Spleen (tissue), 11 donors: ENCODE measurements at regions not wholly inside any gene's neighbourhood (a gene's known extent, or its start where the extent isn't known, plus 50 kb on each side); places are given as distances from the start of the nearest gene placed in this dataset.

ENCODE experiments used
- DNase-seq: peaks from one replicate; pipeline ENCODE4 v3.0.0-alpha.2; 2020
- H3K27ac ChIP-seq, 8 donors: fragments of 200-600 bp; sonication (generic) in 7 of 8; 1 replicate in 4 of 8; 2 replicates in 4 of 8; pipeline versions ENCODE4 v1.5.0 to v1.8.0; 2016 to 2021; ENCODE audit warnings: inconsistent platforms in 4 of 8, mild to moderate bottlenecking in 4 of 8, moderate library complexity in 1 of 8
- H3K27me3 ChIP-seq, 7 donors: fragments of 200-600 bp; sonication (generic) in 6 of 7; replicated peaks in 1 of 7; 1 replicate in 4 of 7; 2 replicates in 3 of 7; pipeline versions ENCODE4 v1.5.0 to v1.8.0; 2016 to 2021; ENCODE audit warnings: inconsistent platforms in 3 of 7, mild to moderate bottlenecking in 1 of 7
- H3K36me3 ChIP-seq, 6 donors: fragments of 200-600 bp; sonication (generic) in 5 of 6; 1 replicate in 4 of 6; 2 replicates in 2 of 6; pipeline versions ENCODE4 v1.5.0 to v1.8.0; 2016 to 2021; ENCODE audit warnings: inconsistent platforms in 2 of 6
- H3K4me1 ChIP-seq, 6 donors: fragments of 200-600 bp; sonication (generic) in 5 of 6; 1 replicate in 3 of 6; 2 replicates in 3 of 6; pipeline versions ENCODE4 v1.5.0 to v1.8.0; 2016 to 2021; ENCODE audit warnings: inconsistent platforms in 3 of 6
- H3K4me3 ChIP-seq, 8 donors: fragments of 200-600 bp; sonication (generic) in 7 of 8; 1 replicate in 4 of 8; 2 replicates in 4 of 8; pipeline versions ENCODE4 v1.5.0 to v1.8.0; 2016 to 2021; ENCODE audit warnings: inconsistent platforms in 4 of 8, mild to moderate bottlenecking in 4 of 8, moderate library complexity in 2 of 8
- H3K9me3 ChIP-seq, 8 donors: fragments of 200-600 bp; sonication (generic) in 7 of 8; 1 replicate in 4 of 8; 2 replicates in 4 of 8; pipeline versions ENCODE4 v1.5.0 to v1.8.0; 2016 to 2021; ENCODE audit warnings: inconsistent platforms in 4 of 8
- CTCF ChIP-seq, 11 experiments: fragments of 200-600 bp in 7 of 11; fragments of 450-650 bp in 4 of 11; sonication (generic) in 4 of 11; IDR thresholded peaks in 8 of 11; conservative IDR thresholded peaks in 3 of 11; 1 replicate in 7 of 11; 2 replicates in 4 of 11; pipeline versions ENCODE4 v1.4.0 to v1.8.0; 2016 to 2021; ENCODE audit warnings: antibody characterized with exemption in 11 of 11, inconsistent platforms in 4 of 11, mild to moderate bottlenecking in 1 of 11
- POLR2A ChIP-seq, 3 donors: fragments of 450-650 bp; IDR thresholded peaks; one replicate each; pipeline ENCODE4 v1.5.1; 2017; ENCODE audit warnings: antibody characterized with exemption in 3 of 3, mild to moderate bottlenecking in 1 of 3
- POLR2AphosphoS5 ChIP-seq, 3 donors: sonication (generic); formaldehyde crosslinking; IDR thresholded peaks; one replicate each; pipeline ENCODE4 v1.5.1; 2017; ENCODE audit warnings: antibody characterized with exemption in 3 of 3
- WGBS, 5 donors: extraction: QIAGEN DNeasy Blood & Tissue Kit in 3 of 5; methylation state at CpG; one replicate each; pipeline versions ENCODE4 v1.1.5 to v1.1.7; 2013 to 2018; 5-methylcytosine and 5-hydroxymethylcytosine counted together
- intact Hi-C: fragments of 100-400 bp; cut with DNase I; formaldehyde crosslinking; loops from one replicate; pipeline ENCODE4 v1.15.0; 2023; ENCODE audit warnings: low total_unique reads
- donor health status: healthy with polysubstance abuse.
- donor health status: DM: no; HTN: no; CAD: no; lungs with moderate emphysema.
- donor health status: DM: no; HTN: no; CAD: no.
- donor health status: Bipolar disorder and iron deficiency.
- donor health status: healthy.
- donor health status: DM: no; HTN: no; CAD: no.
- donor health status: DM: yes; HTN: yes; CAD: no.

DNA sequence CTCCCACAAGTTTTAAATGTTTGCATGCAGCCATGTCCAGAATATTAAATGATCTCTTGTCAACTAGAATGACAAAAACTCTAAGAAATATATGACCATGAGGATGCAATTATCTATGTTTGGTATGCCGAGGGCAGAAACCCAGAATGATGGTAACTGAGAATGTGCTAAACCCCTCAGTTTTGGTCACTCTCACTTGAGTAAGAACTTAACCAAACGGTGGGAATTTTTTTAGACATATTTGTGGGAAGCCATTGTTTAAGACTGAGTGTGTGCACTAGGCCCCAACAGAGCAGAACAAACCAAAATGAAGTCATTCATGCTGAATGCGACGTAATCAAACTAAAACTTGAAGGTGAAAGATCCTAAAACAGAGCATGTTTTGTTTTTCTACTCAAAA, 1927.9 kb upstream of the SEL1L start:
- TF ChIP-seq CTCF (IDR thresholded peaks at IDR 0.05 in 8 of 11, conservative IDR thresholded peaks at IDR 0.05 in 3 of 11) (no peak), POLR2A (IDR thresholded peaks at IDR 0.05) (no peak), POLR2AphosphoS5 (IDR thresholded peaks at IDR 0.05) (no peak)
- 81 to 91% (median 88%) methylated on average over 4 of the region's 4 CpGs for WGBS, 5 donors
- no peaks in the 10 kb centered on the region for H3K27me3 ChIP-seq
- H3K4me1 ChIP-seq: no peaks in the 10 kb centered on the region
- no peaks in the 10 kb centered on the region for H3K36me3 ChIP-seq
- H3K4me3 ChIP-seq: no peak overlapping the region
- H3K27ac ChIP-seq: no peak overlapping the region
- H3K9me3 ChIP-seq: peaks cover 2 to 30% (median 24%) of the 10 kb centered on the region in 8 donors
- DNase-seq: no peak
- intact Hi-C loops: no loop called here

- Histone ChIP-seq H3K36me3 (no peaks in the 10 kb centered on the region), H3K27me3 (no peaks in the 10 kb centered on the region), H3K4me1 (no peaks in the 10 kb centered on the region), H3K27ac (no peak overlapping the region), H3K4me3 (no peak overlapping the region), H3K9me3 (peaks cover 2 to 27% (median 24%) of the 10 kb centered on the region in 8 donors)
- DNase-seq: no peak
- 83 to 94% (median 91%) methylated on average over 3 of the region's 3 CpGs for WGBS, 5 donors
- intact Hi-C loops: no loop called here
- no peak for TF ChIP-seq CTCF (IDR thresholded peaks at IDR 0.05 in 8 of 11, conservative IDR thresholded peaks at IDR 0.05 in 3 of 11)
- TF ChIP-seq POLR2A (IDR thresholded peaks at IDR 0.05): no peak
- TF ChIP-seq POLR2AphosphoS5 (IDR thresholded peaks at IDR 0.05): no peak
Measured at GRCh38 chr14:83462759-83463158, 1929.1 kb upstream of the SEL1L start.

GRCh38 chr14:83463500-83464098, 1929.9 kb upstream of the SEL1L start:
- intact Hi-C loops: no loop called here
- TF ChIP-seq POLR2A (IDR thresholded peaks at IDR 0.05) (no peak), CTCF (IDR thresholded peaks at IDR 0.05 in 8 of 11, conservative IDR thresholded peaks at IDR 0.05 in 3 of 11) (peak in 7 of 11 experiments; percentile 16 to 67 (median 56))
- no peaks in the 10 kb centered on the region for H3K36me3 ChIP-seq
- no peak overlapping the region for H3K4me3 ChIP-seq
- no peaks in the 10 kb centered on the region for H3K4me1 ChIP-seq
- peaks cover 2 to 20% (median 17%) of the 10 kb centered on the region in 8 donors for H3K9me3 ChIP-seq
- no peak for DNase-seq
- no peaks in the 10 kb centered on the region for H3K27me3 ChIP-seq
- H3K27ac ChIP-seq: no peak overlapping the region
- WGBS, 5 donors: 45 to 57% (median 52%) methylated on average over 4 of the region's 4 CpGs

DNA sequence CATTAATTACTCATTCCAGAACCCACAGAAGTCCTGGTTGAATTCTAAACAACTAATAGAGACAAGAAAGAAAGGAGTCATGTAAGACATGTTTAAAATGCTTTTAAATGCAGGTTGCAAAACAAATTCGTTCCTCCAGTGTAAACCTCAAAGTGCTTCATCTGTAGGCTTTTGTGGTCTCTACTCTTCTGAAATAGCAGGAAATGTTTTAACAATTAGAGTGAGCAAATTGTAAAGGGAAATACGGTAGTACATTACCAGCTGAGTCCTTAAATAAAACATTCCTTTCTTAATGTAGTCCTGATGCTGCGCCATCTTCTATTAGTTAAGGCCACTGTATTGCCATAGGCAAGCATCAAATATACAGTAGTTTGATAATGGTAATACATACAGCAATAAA, 1934.2 kb upstream of the SEL1L start:
- intact Hi-C loops: no loop called here

More for the DNA sequence above, 1934.2 kb upstream of the SEL1L start:
- no peak for TF ChIP-seq POLR2A (IDR thresholded peaks at IDR 0.05)
- TF ChIP-seq POLR2AphosphoS5 (IDR thresholded peaks at IDR 0.05): no peak
- no peak for TF ChIP-seq CTCF (IDR thresholded peaks at IDR 0.05 in 8 of 11, conservative IDR thresholded peaks at IDR 0.05 in 3 of 11)
- Histone ChIP-seq H3K36me3 (no peaks in the 10 kb centered on the region), H3K27me3 (no peaks in the 10 kb centered on the region), H3K4me1 (no peaks in the 10 kb centered on the region), H3K27ac (no peak overlapping the region), H3K4me3 (no peak overlapping the region), H3K9me3 (no peaks in the 10 kb centered on the region)
- 23 to 38% (median 27%) methylated on average over 3 of the region's 3 CpGs for WGBS, 5 donors
- DNase-seq: no peak
